Lower lobe of right lung (tissue), 2 donors: ENCODE measurements at regions not wholly inside any gene's neighbourhood (a gene's known extent, or its start where the extent isn't known, plus 50 kb on each side); places are given as distances from the start of the nearest gene placed in this dataset.

Experiments used
- ATAC-seq, 2 donors: fragments of 200-7000 bp; cut with Tn5 transposase; one replicate each; pipeline ENCODE4 v1.9.1; 2020 to 2022; ENCODE audit warnings: mild to moderate bottlenecking in 2 of 2, moderate library complexity in 2 of 2
- DNase-seq: peaks from one replicate; pipeline ENCODE4 v3.0.0-alpha.2; 2020
- H3K27ac ChIP-seq: fragments of 200-600 bp; one replicate; pipeline ENCODE4 v1.8.0; 2022
- H3K27me3 ChIP-seq: fragments of 200-600 bp; one replicate; pipeline ENCODE4 v1.8.0; 2022; ENCODE audit warnings: low read depth
- H3K36me3 ChIP-seq: fragments of 200-600 bp; one replicate; pipeline ENCODE4 v1.8.0; 2022; ENCODE audit warnings: mild to moderate bottlenecking
- H3K4me1 ChIP-seq: fragments of 200-600 bp; one replicate; pipeline ENCODE4 v1.8.0; 2022
- H3K4me3 ChIP-seq: fragments of 200-600 bp; one replicate; pipeline ENCODE4 v1.8.0; 2022; ENCODE audit warnings: mild to moderate bottlenecking
- H3K9me3 ChIP-seq: fragments of 200-600 bp; one replicate; pipeline ENCODE4 v1.8.0; 2022
- CTCF ChIP-seq: fragments of 200-600 bp; IDR thresholded peaks from one replicate; pipeline ENCODE4 v1.8.0; 2022; ENCODE audit warnings: antibody characterized with exemption, mild to moderate bottlenecking
- intact Hi-C: fragments of 100-400 bp; cut with DNase I; formaldehyde crosslinking; loops from one replicate; pipeline ENCODE4 v1.11.0; 2022
- donor health status: DM: no; HTN: yes; CAD: no; lungs with severe emphysema.

GRCh38 chr10:69738071-69738470 lies 63.6 kb upstream of the COL13A1 start:
- no peaks in the 10 kb centered on the region for H3K36me3 ChIP-seq
- no peak for DNase-seq
- intact Hi-C loops = no loop called here
- H3K27ac ChIP-seq = no peak overlapping the region
- ATAC-seq = no peak
- no peak for TF ChIP-seq CTCF
- H3K27me3 ChIP-seq = peaks cover 8% of the 10 kb centered on the region
- H3K4me1 ChIP-seq = no peaks in the 10 kb centered on the region
- no peak overlapping the region for H3K4me3 ChIP-seq
- no peaks in the 10 kb centered on the region for H3K9me3 ChIP-seq

- Histone ChIP-seq H3K4me1 (no peaks in the 10 kb centered on the region), H3K4me3 (no peak overlapping the region), H3K36me3 (no peaks in the 10 kb centered on the region), H3K27ac (no peak overlapping the region), H3K9me3 (no peaks in the 10 kb centered on the region), H3K27me3 (peaks cover 13% of the 10 kb centered on the region)
- no peak for DNase-seq
- no peak for ATAC-seq
- intact Hi-C loops = no loop called here
- no peak for TF ChIP-seq CTCF
Measured at GRCh38 chr10:69738858-69739435, 62.8 kb upstream of the COL13A1 start.

DNA sequence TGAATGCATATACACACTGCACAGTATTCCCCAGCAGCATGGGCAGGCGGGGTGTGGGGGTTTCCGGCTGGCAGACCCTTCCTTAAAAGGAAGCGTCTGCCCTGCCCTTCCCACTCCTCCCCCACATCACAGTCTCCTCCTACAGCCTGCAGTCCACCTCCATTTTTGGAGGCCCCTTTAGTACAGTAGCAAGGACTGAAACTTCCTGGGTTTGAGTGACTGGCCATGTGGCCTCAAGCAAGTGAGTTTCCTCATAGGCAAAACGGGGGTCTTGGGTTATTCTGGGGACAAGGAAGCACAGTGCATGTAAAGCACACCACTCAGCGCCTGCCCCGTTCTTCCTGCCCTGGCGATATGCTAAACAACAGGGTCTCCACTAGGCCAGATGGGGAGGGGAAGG lies 62.1 kb upstream of the COL13A1 start:
- no peak overlapping the region for H3K27ac ChIP-seq
- H3K4me3 ChIP-seq = no peak overlapping the region
- DNase-seq = no peak
- intact Hi-C loops = no loop called here
- H3K9me3 ChIP-seq = no peaks in the 10 kb centered on the region
- H3K36me3 ChIP-seq = no peaks in the 10 kb centered on the region
- peaks cover 13% of the 10 kb centered on the region for H3K27me3 ChIP-seq
- no peak for TF ChIP-seq CTCF
- no peaks in the 10 kb centered on the region for H3K4me1 ChIP-seq
- no peak for ATAC-seq

DNA sequence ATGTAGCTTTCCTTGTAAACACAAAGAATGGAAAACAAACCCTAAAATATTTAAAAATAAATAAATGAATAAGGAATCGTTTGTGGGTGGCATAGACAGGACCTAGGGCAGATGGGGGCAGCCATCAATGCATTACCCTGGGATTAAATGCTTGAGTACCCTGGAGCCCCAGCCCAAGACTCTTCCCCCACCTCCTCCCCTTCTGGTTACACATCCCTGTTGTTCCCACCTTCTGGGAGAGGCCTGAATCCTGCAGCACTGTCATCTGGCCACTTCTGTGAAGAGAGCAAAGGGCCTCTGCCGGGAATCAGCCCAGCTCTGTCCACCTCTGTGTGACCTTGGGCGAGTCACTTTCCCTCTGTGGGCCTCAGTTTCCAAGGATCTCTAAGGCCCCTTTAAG lies 61.6 kb upstream of the COL13A1 start:
- TF ChIP-seq CTCF = no peak

DNA sequence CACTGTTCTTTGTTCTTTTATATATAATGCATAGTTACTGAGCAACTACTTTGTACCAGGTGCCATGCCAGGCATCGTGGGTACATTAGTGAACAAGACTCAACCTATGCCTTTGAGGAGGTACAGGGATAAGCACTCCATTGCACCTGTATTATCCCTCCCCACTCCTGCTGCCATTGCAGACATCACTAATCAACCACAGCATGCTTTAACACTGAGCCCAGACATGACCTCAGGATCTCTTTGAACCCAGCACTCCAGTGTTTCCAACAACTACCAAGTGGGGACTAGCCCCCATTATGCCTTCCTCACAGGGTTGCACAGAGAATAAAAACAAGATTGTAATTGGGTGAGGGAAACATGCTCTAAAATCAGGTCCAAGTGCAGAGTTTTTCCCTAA lies 60.5 kb upstream of the COL13A1 start:
- ATAC-seq = no peak
- DNase-seq = no peak
- Histone ChIP-seq H3K27ac (no peak overlapping the region), H3K4me1 (no peaks in the 10 kb centered on the region), H3K9me3 (no peaks in the 10 kb centered on the region), H3K27me3 (peaks cover 13% of the 10 kb centered on the region), H3K36me3 (no peaks in the 10 kb centered on the region), H3K4me3 (no peak overlapping the region)
- no peak for TF ChIP-seq CTCF
- intact Hi-C loops = no loop called here

More for the DNA sequence above, 61.6 kb upstream of the COL13A1 start:
- Histone ChIP-seq H3K27me3 (peaks cover 13% of the 10 kb centered on the region), H3K4me1 (no peaks in the 10 kb centered on the region), H3K4me3 (no peak overlapping the region), H3K36me3 (no peaks in the 10 kb centered on the region), H3K9me3 (no peaks in the 10 kb centered on the region), H3K27ac (no peak overlapping the region)
- DNase-seq (no peak), ATAC-seq (no peak)
- intact Hi-C loops = no loop called here
